AG10803 (cell line): ENCODE measurements at regions not wholly inside any gene's neighbourhood (a gene's known extent, or its start where the extent isn't known, plus 50 kb on each side); places are given as distances from the start of the nearest gene placed in this dataset.

Experiments
- DNase-seq: peaks from one replicate; pipeline ENCODE4 v3.0.0; 2010; ENCODE audit warnings: low read depth
- H3K4me3 ChIP-seq: 2 replicates; pipeline ENCODE4 v1.5.1; 2011; ENCODE audit warnings: mild to moderate bottlenecking, low read length, control low read depth
- TF ChIP-seq, protein P1 (sequence below): conservative IDR thresholded peaks from 2 replicates; pipeline ENCODE4 v1.5.1; 2011; ENCODE audit warnings: mild to moderate bottlenecking, low read length, control low read depth, inconsistent platforms

DNA sequence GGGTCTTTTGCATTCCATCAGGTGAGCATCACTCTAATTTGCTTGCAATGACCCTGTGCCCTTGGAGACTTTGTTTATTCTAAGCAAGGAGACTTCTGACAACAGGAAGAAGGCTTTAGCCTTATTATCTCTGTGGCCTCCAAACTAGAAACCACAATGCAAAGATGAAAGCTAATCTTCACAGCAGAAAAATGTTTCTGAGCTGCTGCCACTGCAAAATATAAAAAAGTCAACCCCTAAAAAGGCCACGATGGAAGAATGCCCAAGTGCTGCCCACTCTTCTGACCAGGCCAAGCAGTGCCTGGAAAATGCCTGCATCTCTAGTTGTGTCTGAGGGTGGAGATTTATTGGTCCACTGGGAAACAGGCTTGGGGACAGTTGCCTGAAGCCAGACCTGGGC, 299.9 kb downstream of the C7orf25 start:
- TF ChIP-seq, protein P1, sequence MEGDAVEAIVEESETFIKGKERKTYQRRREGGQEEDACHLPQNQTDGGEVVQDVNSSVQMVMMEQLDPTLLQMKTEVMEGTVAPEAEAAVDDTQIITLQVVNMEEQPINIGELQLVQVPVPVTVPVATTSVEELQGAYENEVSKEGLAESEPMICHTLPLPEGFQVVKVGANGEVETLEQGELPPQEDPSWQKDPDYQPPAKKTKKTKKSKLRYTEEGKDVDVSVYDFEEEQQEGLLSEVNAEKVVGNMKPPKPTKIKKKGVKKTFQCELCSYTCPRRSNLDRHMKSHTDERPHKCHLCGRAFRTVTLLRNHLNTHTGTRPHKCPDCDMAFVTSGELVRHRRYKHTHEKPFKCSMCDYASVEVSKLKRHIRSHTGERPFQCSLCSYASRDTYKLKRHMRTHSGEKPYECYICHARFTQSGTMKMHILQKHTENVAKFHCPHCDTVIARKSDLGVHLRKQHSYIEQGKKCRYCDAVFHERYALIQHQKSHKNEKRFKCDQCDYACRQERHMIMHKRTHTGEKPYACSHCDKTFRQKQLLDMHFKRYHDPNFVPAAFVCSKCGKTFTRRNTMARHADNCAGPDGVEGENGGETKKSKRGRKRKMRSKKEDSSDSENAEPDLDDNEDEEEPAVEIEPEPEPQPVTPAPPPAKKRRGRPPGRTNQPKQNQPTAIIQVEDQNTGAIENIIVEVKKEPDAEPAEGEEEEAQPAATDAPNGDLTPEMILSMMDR = no peak
- DNase-seq = no peak
- H3K4me3 ChIP-seq = no peak overlapping the region

DNA sequence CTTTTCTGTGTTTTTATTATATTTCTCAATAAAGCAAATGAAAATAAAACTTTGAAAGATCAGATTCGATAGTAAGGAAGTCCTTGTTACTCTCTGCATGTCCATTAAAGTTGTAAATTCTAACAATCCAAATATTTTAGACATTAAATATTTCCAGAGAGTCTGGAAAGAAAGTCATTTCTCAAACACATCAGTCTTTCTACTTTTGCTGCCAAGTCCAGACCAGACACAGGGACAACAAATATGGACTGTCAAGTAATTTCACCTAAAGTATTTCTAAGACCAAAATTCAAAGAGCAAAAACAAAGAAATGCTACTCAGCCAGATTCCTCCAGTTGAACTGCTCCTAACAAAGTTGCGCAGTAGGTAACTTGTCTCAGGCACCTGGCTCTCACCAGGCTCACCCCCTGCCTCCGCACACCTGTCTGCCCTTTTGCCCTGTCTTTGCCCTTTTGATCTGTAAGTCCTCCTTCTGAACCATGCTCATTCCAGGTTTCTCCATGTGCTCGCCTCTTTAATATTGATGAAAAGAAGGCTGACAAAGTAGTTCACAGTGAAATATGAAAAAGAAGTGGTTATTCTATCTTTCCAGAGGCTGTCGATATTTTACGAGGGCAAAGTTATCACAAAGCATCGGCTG, 300.5 kb downstream of the C7orf25 start:
- TF ChIP-seq, protein P1 = no peak
- H3K4me3 ChIP-seq = no peak overlapping the region
- DNase-seq = no peak

DNA sequence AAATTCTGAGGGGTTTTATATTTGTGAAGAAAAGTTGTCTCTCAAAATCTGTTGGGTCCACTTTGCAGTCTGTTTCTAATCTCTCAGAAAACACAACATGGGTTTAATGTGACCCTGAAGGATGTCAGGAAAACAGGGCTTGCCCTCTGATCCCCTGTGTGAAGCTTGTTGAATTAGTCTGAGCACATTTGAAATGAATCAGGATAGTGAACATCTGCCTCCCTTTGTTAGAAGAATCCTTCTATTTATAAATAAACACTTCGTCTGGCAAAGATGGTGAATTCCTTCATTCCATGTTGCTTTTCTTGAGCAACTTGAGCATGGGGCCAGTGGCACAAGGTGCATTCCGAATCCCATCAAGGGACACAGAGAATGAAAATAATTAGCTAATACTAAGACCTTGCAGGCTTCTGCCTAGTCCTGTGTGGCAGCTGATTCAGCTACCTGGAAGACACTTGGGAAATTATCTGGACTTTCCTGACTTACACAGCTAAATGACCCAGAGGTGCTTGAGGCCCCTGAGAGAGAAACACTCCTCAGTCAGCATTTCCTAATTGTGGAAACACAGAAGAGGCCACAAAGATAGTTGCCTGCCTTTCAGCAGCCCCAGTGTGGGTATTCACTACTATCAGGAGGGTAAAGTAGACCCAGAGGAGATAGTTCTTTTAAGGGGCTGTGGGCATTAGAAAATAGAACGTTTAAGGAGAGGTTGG, 305.5 kb downstream of the C7orf25 start:
- H3K4me3 ChIP-seq = no peak overlapping the region
- peak; percentile 71 for DNase-seq
- TF ChIP-seq, protein P1 = no peak

DNA sequence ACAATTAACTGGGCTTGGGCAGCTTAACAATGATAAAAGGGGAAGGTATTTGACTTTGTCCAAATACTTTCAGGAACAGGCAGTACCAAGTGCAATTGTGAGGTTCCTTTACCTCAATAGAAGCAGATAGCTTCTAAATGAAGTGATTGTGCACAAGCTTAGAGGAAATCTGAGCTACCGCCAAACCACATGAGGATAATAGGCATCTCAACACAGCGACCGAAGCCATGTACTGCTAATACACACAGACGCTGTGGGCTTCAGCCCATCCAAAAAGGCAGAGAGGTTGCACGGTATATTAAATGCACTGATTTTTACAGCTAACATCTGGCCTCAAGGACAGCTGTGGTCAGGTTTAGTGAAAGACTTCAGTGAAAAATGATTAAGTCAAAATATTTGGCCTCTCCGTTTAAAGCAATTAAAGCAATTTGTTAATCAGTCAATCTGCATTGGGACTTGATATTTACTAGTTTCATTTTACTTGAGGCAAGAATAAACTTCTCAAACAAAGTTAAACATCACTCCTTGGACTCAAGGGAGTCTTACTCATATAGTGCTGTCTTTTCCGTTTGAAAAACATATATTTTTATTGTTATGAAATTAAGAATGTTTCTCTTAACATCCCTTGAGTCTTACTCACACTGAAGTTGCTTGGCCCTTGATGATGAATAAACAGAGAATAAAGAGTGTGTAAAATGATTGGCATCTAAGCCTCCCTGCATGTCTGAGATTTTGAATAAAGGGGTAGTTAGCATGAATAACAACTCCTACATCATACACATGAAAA, 306.3 kb downstream of the C7orf25 start:
- no peak overlapping the region for H3K4me3 ChIP-seq
- peak; percentile 60 for DNase-seq
- TF ChIP-seq, protein P1 = no peak

DNA sequence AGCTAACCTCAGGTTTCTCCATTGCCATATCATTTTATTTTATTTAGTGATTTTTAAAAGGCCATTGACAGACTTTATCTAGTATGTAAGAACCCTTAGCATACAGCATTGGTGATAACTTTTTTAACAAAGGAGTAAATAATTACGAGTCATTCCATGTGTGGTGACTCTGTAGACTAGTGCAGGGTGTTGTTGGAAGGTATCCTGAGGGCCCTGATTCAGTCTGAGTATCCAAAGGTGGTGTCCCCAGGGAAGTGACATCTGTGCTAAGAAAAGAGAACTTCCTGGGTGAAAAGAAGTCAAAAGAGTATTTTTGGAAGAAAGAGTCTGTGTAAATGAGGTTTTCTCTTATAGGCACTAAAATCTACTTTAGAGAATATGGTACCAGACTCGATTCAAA, 308.4 kb downstream of the C7orf25 start:
- no peak for DNase-seq
- H3K4me3 ChIP-seq = no peak overlapping the region
- TF ChIP-seq, protein P1 = no peak

DNA sequence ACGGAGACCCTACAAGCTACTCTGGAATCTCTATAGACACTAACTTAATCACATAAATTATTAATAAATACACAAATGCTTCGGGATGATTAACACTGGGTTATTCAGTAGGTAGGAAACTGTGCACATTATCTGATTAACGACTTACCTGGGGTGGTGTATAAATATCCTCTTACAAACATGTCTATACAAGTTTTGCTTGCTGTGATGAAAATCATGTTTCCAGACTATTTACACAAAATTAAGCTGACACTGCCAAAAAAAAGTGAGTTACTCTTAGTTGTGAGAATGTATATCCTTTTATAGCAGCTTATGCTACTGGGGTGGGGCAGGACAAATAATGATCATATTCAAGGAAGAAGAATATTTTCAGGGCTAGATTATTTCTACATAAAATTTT, 314.6 kb downstream of the C7orf25 start:
- TF ChIP-seq, protein P1 = no peak
- no peak for DNase-seq
- no peak overlapping the region for H3K4me3 ChIP-seq
